ENCODE measurements at regions not wholly inside any gene's neighbourhood (a gene's known extent, or its start where the extent isn't known, plus 50 kb on each side); places are given as distances from the start of the nearest gene placed in this dataset.
"Not testable (repeated sequence)": the region's sequence is repeated elsewhere in the genome, so short reads cannot be mapped to it uniquely, and the experiment has no call there.

DNA sequence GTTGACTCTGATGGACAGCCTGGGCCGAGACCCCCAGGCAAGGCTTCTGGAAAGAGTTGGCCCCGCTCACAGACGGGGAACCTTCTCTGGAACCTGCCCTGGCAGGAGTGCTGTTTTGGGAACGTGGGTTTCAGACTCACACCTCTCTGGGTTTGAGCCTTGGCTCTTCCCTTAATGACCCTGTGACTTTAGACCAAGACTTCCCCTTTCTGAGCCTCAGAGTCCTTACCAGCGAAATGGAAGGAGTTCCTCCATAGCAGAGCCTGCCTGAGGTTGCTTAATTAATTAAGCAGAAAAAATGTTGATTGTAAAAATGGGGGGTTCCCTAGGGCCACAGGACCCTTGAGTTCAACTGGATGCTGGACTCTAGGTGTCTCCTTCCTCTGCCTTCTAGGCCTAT lies 408.2 kb downstream of the SEC14L1 start:
- DNase-seq (ENCODE audit: low read depth in 2 of 2): no peak

DNA sequence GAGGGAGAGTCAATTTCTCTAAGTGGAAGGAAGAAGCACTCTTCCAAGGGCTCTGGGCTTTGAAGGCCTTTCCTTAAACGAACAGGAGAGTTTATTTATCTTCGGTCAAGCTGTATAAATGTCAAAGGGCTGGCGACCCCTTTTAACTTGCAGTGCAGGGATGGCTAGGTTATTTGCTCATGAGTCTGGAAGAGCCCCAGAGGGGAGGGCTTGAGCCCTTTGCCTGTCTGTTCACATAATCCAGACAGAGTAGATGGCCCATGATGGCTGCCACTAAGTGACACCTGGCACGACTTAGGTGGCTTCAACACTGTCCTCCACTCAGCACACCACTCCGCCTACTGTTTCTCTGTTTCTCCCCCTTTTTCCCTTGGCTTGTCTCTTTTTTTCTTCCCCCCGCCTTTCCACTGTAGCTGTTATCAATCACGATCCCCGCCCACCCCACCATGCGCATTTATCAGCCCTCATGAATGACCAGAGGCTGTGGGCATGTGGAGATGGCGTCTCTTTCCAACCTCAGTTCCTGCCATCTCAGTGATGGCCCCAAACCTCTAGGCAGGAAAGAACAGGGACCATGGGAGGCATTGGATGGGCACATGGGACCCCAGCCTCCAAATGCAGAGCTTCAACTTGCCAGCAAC lies 408.7 kb upstream of the TNRC6C start:
- DNase-seq (ENCODE audit: low read depth in 2 of 2): no peak

DNA sequence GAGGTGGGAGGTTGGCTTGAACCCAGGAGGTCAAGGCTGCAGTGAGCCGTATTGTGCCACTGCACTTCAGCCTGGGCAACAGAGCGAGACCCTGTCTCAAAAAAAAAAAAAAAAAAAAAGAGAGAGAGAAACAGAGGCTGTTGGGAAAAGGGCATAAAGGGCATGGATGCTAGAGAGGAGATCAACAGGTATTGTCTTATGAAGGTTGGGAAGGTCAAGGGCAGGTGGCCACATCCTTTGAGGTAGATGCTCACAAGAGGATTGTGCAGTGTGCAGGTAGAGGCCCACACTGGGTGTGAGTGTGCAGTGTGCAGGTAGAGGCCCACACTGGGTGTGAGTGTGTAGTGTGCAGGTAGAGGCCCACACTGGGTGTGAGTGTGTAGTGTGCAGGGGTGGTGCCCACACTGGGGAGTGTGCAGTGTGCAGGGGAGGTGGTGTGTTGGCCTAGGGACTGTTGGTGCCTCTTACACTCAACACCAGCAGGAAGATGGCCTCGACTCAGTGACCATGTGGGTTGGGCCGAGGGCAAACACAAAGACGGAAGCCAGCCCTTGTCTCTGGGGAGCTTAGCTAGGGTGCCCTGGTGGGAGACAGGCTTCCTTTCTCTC lies 404.9 kb upstream of the TNRC6C start:
- no peak for DNase-seq (ENCODE audit: low read depth in 2 of 2)

DNA sequence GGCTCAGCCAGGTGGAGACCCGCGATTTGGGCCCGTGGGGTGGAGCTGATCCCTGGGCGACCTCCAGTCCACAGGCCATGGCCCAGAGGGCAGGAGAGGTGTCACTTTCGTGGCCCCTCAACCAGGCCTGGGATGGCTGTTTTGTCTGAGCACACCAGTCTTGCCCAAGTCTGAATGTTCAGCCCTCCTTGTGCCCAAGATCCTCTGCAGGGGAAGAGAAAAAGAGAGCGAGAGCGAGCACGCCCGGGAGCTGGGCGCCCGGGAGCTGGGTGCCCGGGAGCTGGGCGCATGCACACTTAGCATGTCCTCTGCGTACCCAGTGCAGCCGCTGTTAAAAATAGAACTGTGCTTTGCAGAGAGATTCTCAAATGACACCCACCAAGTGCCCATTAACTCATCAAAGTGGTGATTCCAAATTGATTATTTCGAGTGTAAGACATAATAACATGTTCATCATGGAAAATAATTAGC lies 403.3 kb upstream of the TNRC6C start:
- DNase-seq (ENCODE audit: low read depth in 2 of 2): no peak

DNA sequence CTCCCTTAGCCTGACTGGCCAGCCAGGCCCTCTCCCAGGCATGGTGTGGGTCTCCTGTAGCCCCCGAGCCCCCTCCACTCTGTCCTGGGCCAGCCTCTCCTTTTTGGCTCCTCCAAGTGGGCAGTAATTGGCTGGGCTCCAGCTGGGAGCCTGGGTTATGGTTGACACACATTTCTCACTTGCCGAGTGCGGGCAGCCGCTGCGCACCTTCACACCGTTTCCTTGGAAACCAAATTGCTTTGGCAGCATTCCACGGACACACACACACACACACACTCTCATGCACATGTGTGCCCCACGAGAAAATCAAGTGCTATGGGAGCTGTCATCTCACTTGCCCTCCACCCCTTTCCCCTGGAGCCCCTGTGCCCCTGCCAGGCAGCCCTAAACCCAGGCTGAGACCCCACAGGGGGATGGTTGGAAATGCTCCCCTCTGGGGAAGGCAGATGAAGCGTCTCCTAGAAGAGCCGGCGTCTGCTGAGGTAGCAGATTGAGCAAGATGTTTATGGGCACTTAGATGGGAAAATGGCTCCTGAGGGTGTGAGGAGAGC lies 402.7 kb upstream of the TNRC6C start:
- no peak for DNase-seq (ENCODE audit: low read depth in 2 of 2)

DNA sequence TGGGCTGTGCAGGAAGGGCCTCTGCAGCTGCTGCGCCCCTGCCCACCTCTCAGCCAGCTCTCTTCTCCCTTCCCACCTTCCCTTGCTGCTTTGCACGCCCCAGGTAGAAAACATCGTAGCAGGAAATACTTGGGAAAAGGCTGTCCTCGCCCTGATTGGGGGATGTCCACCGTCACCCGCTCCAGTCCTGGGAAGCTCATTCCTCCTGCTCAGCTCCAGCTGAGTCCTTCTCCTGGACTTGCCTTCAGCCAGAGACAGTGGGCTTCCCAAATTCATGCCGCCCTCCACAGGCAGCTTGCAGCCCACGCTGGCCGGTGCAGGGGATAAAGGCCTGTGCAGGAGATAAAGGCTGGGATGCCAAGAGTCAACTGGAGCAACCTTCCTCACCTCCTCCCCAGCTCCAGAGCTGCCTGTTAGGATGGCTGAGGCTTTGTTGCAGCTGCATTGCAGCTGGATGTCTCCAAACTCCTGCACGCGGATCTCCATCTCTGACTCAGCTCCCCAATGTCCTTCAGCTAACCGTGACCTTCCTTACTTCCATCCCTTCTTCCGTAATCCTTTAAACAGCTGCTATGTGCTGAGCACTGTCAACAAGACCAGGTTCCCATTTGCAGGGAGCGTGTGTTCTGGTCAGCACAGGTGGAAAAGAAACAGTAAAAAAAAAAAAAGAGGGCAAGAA lies 402.0 kb upstream of the TNRC6C start:
- no peak for DNase-seq (ENCODE audit: low read depth in 2 of 2)

DNA sequence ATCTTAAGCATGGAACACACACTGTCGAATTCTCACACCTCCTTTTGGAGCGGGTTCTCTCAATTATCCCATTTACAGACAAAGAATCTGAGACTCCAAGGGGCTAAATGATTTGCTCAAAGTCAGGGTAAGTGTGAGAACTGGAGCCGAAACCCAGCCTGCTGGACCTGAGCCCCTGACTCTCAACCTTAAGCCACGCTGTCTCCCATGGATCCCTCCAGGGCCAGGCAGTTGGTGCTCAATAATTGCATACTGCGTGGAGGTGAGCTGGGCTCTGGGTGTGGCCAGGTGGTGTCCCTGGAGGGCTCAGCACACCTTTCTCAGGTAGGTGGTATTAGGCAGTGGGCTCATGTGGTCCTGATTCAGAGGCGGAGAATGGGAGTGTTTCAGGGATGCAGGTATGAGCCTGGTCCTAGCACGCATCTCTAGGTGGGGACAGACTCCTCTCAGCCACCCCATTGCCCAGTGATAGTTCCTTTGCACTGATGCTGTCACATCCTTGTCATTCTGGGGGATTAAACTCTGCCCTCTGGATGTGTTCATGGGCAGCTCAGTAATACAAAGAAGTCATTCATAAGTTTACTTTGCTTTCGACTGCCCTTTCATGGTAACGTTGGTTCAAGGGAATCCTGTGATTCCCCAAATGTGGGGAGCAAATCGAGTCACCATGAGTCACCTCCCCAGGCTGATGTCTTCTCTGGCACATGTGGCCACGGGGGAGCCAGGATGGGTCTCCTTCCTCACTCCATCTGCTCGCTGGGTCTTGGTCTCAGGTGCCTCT lies 399.5 kb upstream of the TNRC6C start:
- DNase-seq (ENCODE audit: low read depth in 2 of 2): no peak

DNA sequence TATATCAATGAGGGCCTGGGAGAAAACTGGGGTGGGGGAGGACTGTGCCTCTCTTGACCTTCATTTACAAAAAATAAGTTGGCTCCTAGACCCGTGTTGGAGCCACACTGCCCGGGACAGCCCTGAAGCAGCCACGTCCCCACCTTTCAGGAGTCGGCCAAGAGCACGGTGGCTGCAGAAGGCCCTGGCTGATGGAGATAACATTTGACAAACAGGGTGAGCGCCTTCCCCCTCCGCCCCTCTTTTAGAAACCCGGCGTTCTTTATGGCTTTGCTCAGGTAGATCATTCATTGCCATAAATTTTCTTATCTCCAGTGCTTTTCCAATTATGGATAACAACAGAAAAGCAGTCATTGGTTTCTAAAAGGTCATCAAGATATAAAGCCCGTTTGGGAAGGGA lies 398.1 kb upstream of the TNRC6C start:
- no peak for DNase-seq (ENCODE audit: low read depth in 2 of 2)

DNA sequence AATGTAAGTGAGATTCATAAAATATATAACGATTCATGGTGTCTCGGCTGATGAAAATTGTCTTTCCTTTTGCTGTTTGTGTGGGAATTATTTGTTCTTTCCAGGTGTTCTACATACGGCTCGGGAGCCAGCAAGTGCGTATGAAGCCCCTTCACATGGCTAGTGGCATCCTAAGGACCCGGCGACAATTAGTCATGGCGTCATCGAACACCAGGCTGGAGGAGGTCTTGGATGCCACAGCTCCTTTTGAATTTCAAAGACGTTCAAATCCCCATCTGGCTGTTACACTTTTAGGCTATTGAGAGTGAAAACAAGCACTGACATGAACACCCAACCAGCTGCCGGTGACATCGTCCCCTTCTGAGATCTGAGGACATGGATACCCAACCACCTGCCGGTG lies 397.7 kb upstream of the TNRC6C start:
- no peak for DNase-seq (ENCODE audit: low read depth in 2 of 2)

DNA sequence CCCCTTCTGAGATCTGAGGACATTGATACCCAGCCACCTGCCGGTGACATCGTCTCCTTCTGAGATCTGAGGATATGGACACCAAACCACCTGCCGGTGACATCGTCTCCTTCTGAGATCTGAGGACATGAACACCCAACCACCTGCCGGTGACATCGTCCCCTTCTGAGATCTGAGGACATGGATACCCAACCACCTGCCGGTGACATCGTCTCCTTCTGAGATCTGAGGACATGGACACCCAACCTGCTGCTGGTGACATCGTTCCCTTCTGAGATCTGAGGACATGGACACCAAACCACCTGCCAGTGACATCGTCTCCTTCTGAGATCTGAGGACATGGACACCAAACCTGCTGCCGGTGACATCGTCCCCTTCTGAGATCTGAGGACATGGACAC lies 396.1 kb upstream of the TNRC6C start:
- not testable (repeated sequence) for DNase-seq (ENCODE audit: low read depth in 2 of 2)

DNA sequence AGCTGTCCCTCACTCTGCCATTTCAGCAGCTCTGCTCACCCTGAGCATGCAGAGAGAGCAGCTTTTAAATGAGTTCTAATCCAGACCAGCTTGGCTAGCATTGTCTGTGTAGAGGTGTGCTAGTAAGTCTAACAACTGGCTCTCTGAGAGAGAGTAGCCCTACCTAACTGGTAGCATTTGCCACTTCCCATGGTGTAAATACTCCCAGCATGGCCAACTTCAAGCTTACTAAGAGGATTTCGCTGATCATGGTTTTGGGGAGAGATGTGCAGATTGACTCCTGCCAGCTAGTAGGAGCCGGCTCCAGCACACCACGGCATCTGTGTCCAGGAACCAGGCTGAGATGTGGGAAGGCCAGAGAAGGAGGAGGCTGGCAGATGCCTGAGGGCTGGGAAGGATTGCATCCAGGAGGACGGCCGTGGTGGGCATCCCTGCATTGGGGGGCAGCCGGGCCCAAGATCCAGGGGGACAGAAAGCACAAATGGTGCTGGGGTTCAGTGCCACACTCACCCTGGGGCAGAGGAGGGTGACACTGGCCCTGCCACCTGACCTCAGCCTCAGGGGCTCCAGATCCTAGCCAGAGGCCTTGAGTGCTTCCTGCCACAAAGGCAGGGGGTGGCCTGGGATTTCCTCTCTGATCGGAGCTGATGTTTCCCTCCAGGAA lies 394.9 kb upstream of the TNRC6C start:
- DNase-seq (ENCODE audit: low read depth in 2 of 2): no peak

DNA sequence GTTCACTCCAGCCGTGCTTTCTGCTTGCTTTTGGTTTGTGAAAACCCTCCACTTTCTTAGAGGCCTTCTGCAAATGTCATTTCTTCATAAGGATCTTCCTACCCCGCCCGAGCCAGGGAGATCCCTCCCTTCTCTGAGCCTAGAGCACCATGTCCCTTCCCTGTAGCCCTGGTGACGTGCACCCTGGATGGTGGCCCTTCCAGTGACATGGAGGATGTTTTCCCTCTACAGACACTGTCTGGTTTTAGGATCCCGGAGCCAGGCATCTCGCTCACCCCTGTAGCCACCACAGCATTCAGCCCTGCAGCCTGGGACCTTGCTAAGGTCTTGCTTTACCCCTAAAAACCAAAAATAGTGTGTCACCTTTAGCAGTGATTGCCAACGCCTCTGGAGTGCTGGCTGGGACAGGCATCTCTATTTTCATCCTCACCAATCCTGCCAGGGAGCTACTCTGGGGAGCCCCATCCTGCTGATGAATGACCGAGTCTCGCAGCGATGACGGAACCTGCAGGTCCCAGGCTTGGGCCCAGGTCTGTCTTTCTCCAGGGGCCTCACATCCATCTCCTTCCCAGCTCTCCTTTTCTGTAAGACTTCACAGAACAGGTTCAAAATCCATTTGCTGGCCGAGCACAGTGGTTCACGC lies 394.1 kb upstream of the TNRC6C start:
- DNase-seq (ENCODE audit: low read depth in 2 of 2): no peak

DNA sequence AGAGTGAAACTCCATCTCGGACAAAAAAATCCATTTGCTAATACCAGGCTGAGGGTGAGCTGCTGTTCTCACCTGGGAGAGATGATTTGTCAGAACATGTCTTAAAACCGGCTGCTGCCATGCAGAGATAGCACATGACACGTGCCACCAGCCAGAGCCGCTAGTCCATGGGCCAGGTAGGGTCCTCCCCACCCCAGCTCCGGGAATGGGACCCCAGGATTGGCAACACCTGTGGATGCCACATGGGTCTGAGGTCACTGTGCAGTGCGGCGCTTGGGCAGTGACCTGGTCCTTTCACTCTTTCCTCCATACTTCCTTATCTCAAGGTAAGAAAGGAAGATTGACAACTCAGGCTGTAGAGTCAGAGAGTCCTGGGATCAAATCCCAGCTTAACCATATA lies 393.3 kb upstream of the TNRC6C start:
- no peak for DNase-seq (ENCODE audit: low read depth in 2 of 2)

DNA sequence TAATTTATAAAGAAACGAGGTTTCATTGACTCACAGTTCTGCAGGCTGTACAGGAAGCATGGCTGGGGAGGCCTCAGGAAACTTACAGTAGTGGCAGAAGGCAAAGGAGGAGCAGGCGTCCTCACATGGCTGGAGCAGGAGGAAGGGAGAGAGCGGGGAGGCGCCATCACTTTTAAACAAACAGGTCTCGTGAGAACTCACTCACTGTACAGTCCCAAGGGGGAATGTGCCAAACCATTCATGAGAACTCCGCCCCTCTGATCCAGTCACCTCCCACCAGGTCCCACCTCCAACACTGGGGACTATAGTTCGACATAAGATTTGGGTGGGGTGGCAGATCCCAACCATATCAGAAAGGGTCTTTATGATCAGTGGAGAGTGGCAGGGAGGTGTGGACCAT lies 392.4 kb upstream of the TNRC6C start:
- DNase-seq (ENCODE audit: low read depth in 2 of 2): no peak

DNA sequence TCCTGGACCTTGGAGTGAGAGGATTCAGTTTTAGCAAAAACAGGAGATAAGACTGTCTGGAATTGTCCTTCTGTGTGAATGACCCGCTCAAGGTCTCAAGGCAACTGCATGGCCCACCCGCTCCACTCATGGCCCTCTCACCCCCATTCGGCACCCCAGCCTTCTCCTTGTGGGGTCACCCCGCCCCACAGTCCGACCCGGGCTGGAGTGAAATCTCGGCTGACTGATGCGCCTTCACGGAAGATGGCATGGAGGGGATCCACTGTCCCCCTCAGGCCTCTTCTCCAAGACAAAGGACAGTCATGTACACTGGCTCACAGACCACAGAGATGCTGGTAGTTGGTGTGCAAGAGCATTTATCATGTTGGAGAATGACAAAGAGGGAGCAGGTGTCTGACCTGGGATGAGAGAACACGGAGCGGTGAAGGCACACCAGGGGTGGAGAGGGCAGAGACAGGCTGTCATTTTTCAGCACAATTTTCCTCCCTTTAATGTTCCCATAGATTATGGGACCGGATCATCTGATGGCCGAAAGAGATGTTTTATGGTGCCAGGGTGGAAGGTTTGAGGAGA lies 391.9 kb upstream of the TNRC6C start:
- DNase-seq (ENCODE audit: low read depth in 2 of 2): no peak

DNA sequence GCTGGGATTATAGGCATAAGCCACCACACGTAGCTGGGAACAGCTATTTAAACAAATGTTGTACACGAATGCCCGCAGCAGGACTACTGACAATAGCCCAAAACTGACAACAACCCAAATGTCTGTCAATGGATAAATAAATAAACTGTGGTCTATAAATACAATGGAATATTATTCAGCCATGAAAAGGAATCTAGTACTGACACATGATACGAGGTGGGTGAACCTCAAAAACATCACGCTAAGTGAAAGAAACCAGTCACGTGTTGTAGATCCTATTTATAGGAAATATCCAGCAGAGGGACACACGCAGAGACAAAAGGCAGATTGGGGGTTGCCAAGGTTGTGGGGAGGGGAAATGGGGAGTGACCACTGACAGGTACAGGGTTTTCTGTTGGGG lies 390.0 kb upstream of the TNRC6C start:
- DNase-seq (ENCODE audit: low read depth in 2 of 2): no peak

DNA sequence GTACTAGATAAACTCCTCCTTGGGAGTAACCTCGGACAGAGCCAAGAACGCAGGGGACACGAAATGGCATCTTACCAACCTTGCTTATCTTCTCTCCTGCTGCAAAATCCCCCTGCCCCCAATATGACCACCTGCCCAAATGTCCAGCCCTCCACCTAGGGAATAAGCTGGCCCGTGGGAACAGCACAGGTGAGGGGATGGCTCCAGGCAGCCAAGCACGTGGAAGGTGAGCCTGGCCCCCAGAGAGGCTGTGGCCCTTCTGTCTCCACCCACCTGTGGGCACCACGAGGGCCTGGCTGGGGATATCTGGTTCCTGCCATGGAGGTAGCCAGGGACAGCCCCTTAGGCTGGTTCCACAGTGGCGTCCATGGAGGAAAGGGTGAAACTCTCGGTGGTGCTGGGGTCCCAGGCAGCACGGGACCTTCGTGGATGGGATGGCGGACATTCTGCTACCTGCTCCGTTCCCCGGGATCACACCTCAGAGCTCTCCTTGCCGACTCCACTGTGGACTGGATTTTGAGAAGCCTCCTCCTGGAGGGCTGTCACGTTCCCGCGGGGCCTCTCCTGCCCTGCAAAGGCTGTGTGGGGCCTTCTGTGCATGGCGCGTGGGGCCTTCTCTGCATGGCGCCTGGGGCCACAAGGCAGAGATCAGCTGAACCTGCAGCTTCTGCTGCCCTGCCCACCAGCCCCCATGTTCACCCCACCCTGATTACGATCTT lies 388.5 kb upstream of the TNRC6C start:
- no peak for DNase-seq (ENCODE audit: low read depth in 2 of 2)

DNA sequence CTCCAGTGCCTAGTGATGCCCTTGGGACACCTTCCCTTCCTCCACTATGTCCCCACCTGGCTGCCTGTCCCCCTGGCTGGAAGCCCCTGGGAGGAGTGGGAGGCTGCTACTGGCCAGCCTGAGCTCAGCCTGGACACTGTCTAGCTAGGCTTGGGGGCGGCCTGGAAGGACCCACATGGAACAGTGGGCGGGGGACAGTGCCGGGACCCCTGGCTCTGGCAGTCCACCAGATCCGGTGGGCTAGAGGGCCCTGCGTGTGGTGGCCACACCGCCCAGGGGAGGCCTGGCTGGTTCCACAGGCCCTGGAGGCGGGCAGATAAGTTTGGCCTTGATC lies 388.0 kb upstream of the TNRC6C start:
- DNase-seq (ENCODE audit: low read depth in 2 of 2): no peak

DNA sequence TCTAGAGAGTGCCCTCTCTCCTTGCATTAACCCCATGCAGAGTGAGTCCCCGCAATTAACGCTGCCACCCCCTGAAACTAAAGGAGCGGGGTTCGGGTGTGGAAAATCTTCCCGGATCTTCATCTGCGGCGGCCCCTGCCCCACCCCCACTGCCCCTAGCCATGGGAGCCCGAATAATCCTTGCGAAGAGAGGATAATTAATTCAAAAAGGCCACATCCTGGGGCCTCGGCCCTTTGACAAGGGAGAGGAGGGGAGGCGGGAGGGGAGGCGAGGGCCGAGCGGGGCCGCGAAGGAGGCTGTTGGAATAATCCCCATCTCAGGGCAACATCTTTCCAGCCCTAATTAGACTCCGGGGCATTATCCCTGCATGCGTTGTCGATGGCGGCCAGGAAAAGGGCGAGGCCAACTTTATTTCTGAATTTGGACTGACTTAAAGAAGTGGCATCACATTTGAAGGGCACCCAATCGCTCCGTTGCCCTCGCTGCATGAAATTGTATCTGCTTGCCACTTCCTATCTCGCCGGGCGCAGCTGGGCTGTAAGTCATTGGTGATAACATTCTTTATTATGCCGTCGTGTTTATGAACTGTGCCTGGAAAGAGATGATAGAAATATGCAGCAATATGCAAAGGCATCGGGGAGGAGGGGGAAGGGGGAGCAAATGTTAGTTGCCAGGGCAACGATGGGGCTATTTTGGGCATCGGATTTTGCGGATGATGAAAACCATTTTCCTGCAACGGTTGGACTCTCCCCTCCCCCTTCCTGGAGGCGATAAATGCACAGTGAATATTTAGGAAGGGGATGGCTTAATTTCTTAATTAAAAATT lies 387.1 kb upstream of the TNRC6C start:
- DNase-seq (ENCODE audit: low read depth in 2 of 2): no peak

Measured in activated CD4-positive, alpha-beta T cell treated with anti-CD3 and anti-CD28 coated beads for 24 hours (primary cell).